Glutamatergic neuron (in vitro differentiated cells): ENCODE measurements at regions not wholly inside any gene's neighbourhood (a gene's known extent, or its start where the extent isn't known, plus 50 kb on each side); places are given as distances from the start of the nearest gene placed in this dataset.
A peak's percentile ranks its signal among the peaks of the same experiment; 100 is the strongest.
"Not testable (repeated sequence)": the region's sequence is repeated elsewhere in the genome, so short reads cannot be mapped to it uniquely, and the experiment has no call there.

Source experiments
- DNase-seq: peaks from one replicate; pipeline ENCODE4 v3.0.0; 2022
- H3K27ac Mint-ChIP-seq: one replicate; pipeline ENCODE4 v1.8.0; 2020; ENCODE audit warnings: mild to moderate bottlenecking, mixed read lengths, inconsistent platforms; ENCODE audit not compliant: unreplicated experiment
- H3K27me3 Mint-ChIP-seq: one replicate; pipeline ENCODE4 v1.8.0; 2020; ENCODE audit warnings: mild to moderate bottlenecking, moderate library complexity, mixed read lengths, inconsistent platforms; ENCODE audit not compliant: unreplicated experiment
- H3K36me3 Mint-ChIP-seq: one replicate; pipeline ENCODE4 v1.8.0; 2020; ENCODE audit warnings: mild to moderate bottlenecking, mixed read lengths, inconsistent platforms; ENCODE audit not compliant: unreplicated experiment
- H3K4me1 Mint-ChIP-seq: one replicate; pipeline ENCODE4 v1.8.0; 2020; ENCODE audit warnings: mild to moderate bottlenecking, low read depth, mixed read lengths, inconsistent platforms; ENCODE audit not compliant: unreplicated experiment
- H3K4me3 Mint-ChIP-seq: one replicate; pipeline ENCODE4 v1.8.0; 2020; ENCODE audit warnings: mild to moderate bottlenecking, mixed read lengths, inconsistent platforms; ENCODE audit not compliant: unreplicated experiment
- H3K9me3 Mint-ChIP-seq: one replicate; pipeline ENCODE4 v1.8.0; 2020; ENCODE audit warnings: mild to moderate bottlenecking, moderate library complexity, mixed read lengths, inconsistent platforms; ENCODE audit not compliant: unreplicated experiment
- CTCF ChIP-seq: fragments of 200-600 bp; sonication (generic); IDR thresholded peaks from one replicate; pipeline ENCODE4 v1.5.0; 2021; ENCODE audit not compliant: partially characterized antibody, unreplicated experiment

GRCh38 chr18:41643427-41643826 is 311.6 kb upstream of the PIK3C3 start:
- H3K27me3 Mint-ChIP-seq, result no peaks in the 10 kb centered on the region
- no peak overlapping the region for H3K4me3 Mint-ChIP-seq
- no peaks in the 10 kb centered on the region for H3K9me3 Mint-ChIP-seq
- no peak for TF ChIP-seq CTCF
- H3K36me3 Mint-ChIP-seq, result no peaks in the 10 kb centered on the region
- H3K27ac Mint-ChIP-seq, result no peak overlapping the region
- no peaks in the 10 kb centered on the region for H3K4me1 Mint-ChIP-seq
- no peak for DNase-seq

DNA sequence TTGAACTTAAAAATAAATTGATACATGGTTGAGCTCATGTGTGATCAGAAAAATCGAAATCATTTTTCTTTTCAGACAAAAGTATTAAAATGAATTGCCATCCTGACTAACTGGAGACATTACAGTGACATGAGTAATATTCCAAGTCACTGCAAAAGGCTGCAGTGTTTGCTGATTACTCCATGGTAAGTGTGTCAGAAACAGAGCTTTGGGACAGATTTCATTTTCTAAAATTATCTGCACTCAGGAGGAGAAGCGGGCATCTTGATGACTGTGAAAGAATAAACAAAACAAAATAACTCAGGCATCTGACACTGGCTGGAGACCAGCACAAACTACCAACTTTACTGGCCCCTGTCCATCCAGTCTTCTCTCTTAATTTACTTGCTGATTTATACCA is 312.3 kb upstream of the PIK3C3 start:
- DNase-seq, result no peak
- no peak overlapping the region for H3K4me3 Mint-ChIP-seq
- H3K9me3 Mint-ChIP-seq, result no peaks in the 10 kb centered on the region
- H3K4me1 Mint-ChIP-seq, result no peaks in the 10 kb centered on the region
- no peaks in the 10 kb centered on the region for H3K36me3 Mint-ChIP-seq
- no peaks in the 10 kb centered on the region for H3K27me3 Mint-ChIP-seq
- no peak for TF ChIP-seq CTCF
- H3K27ac Mint-ChIP-seq, result no peak overlapping the region

DNA sequence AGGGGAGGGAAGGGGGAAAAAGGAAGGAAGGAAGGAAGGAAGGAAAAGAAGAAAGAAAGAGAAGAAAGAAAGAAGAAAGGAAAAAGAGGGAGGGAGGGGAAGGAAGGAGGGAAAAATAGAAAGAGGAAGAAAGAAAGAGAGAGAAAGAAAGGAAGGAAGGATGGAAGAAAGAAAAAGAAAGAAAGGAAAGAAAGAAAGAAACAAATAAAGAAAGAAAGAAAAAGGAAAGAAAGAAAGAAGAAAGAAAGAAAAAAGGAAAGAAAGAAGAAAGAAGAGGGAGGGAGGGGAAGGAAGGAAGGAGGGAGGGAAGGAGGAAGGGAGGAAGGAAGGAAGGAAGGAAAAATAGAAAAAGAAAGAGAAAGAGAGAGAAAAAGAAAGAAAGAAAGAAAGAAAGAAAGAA is 315.8 kb upstream of the PIK3C3 start:
- TF ChIP-seq CTCF, result no peak
- peaks cover 3% of the 10 kb centered on the region for H3K9me3 Mint-ChIP-seq
- no peak overlapping the region for H3K27ac Mint-ChIP-seq
- H3K27me3 Mint-ChIP-seq, result no peaks in the 10 kb centered on the region
- no peak overlapping the region for H3K4me3 Mint-ChIP-seq
- no peaks in the 10 kb centered on the region for H3K36me3 Mint-ChIP-seq
- no peak for DNase-seq
- no peaks in the 10 kb centered on the region for H3K4me1 Mint-ChIP-seq

- DNase-seq, result peak; percentile 28
- H3K4me1 Mint-ChIP-seq, H3K27me3 Mint-ChIP-seq, H3K9me3 Mint-ChIP-seq, H3K36me3 Mint-ChIP-seq: not testable (repeated sequence)
- peak overlapping the region; percentile 99 for H3K27ac Mint-ChIP-seq
- H3K4me3 Mint-ChIP-seq, result peak overlapping the region; percentile 86
Measured at GRCh38 chr18:41631723-41632285, 323.2 kb upstream of the PIK3C3 start.

DNA sequence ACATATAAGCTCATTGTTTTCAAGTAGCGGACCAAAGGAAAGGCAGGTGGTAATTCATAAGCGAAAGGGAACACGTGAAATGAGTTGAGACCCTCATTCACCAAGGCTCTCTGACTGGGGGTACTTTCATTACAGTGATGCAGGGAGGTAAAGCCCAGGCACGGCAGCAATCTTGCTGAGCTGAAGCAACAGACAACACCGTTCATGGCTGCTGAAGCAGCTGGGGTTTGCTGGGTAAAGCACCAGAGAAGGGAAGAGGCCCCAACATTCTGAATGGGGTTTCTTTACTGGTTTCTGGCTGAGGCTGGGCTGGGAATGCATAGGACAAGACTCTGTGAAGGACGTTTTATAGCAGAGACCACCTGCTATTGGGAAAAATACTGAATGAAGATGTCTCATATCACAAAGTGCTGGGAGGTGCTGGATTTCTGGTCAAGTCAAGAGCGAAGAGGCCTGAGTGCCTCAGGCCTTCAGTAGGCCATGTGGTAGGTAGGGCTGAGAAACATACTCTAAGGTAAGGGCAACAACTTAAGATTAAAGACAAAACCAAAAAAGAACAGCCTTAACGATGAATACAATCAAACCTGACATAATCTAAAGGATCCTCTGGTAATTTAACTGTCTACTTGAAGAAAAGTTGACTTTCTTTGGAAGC is 324.7 kb upstream of the PIK3C3 start:
- Mint-ChIP-seq H3K9me3 (peaks cover 6% of the 10 kb centered on the region), H3K4me3 (peak overlapping the region; percentile 86), H3K27ac (peak overlapping the region; percentile 99)

More for the DNA sequence above, 324.7 kb upstream of the PIK3C3 start:
- Mint-ChIP-seq H3K27me3 (no peaks in the 10 kb centered on the region), H3K36me3 (no peaks in the 10 kb centered on the region), H3K4me1 (peaks cover 7% of the 10 kb centered on the region)
- DNase-seq, result no peak
- no peak for TF ChIP-seq CTCF
